GM12878 (cell line): ENCODE measurements at regions not wholly inside any gene's neighbourhood (a gene's known extent, or its start where the extent isn't known, plus 50 kb on each side); places are given as distances from the start of the nearest gene placed in this dataset. TPM values are rescaled to one million over a fixed set of nuclear protein-coding genes. Genes with fewer than 3 reads are reported as not detected.

ENCODE experiments used
- microRNA-seq: library from miRNA; unstranded; fragments of <30 nt; microRNA quantifications from one replicate; pipeline ENCODE4, GENCODE V29; 2018
- small RNA-seq: library from RNA; depleted of rRNA; stranded (forward); fragments of <200 nt; gene quantifications from one replicate; pipeline ENCODE3, GENCODE V24; 2014

Small RNA genes lying in the stretch of these regions (microRNA-seq; reads per million reads assigned to microRNA genes)
- gene MIR3648-1 (not detected), gene MIR3687-1 (not detected), gene MIR6724-1 (not detected), gene MIR6724-2 (not detected)

Small RNA genes lying in the stretch of these regions (small RNA-seq; reads per million reads assigned to genes)
- gene MIR3648-1, result not detected
- gene MIR3687-1, result not detected
- gene MIR6724-1, result not detected
- not detected for gene MIR6724-2
- not detected for gene RF01518
- not detected for gene RNA5-8SN2
